ENCODE measurements at regions not wholly inside any gene's neighbourhood (a gene's known extent, or its start where the extent isn't known, plus 50 kb on each side); places are given as distances from the start of the nearest gene placed in this dataset.
"Not testable (repeated sequence)": the region's sequence is repeated elsewhere in the genome, so short reads cannot be mapped to it uniquely, and the experiment has no call there.

DNA sequence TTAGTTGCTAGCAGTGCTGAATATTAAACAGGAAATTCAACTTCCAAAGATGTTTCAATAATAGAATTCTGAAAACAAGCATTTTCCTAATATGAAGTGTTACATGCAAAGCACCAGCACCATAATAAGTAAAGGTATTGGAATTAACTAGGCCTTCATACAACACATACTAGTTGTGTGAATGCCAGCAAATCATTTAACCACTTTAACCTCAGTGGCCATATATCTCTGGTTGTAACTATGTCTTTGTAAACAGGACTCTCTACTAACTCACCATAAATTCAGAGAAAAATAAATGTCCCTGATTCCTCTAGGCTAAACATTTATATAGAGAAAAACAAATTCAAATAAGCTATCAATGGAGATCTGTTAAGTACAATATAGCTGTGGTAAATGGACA lies 175.7 kb upstream of the NBPF9 start:
- not testable (repeated sequence) for TF ChIP-seq CTCF, POLR2A (IDR thresholded peaks at IDR 0.05)

Data from ovary (tissue), 3 donors.